ENCODE measurements at regions not wholly inside any gene's neighbourhood (a gene's known extent, or its start where the extent isn't known, plus 50 kb on each side); places are given as distances from the start of the nearest gene placed in this dataset.

DNA sequence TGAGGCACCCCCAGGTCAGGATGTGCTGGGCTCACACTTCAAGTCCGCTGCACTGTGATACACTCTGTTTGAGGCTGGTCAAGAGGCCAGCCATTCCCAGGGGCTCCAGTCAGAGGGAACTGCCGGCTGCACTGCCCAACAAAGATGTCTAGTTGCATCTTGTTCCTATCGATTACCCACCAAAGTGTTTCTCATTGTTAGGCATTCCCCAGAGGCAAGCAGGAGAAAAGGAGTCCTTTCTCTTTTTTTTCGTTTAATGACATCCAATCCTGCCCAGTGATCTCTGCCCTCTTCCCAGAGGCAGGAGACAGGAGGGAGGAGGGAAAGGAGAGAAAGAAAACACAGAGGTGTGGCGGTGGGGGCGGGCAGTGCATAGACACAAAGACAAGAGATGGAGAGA lies 150.4 kb downstream of the OMA1 start:
- CTCF ChIA-PET = no interaction called here
- TF ChIP-seq TEAD4 (IDR thresholded peaks at IDR 0.05; ENCODE audit: borderline replicate concordance, insufficient read depth) (no peak), FOXM1 (IDR thresholded peaks at IDR 0.05; ENCODE audit: low read depth) (no peak), NFIC (IDR thresholded peaks at IDR 0.05; ENCODE audit: borderline replicate concordance) (no peak), ZBTB33 (IDR thresholded peaks at IDR 0.05; ENCODE audit: borderline replicate concordance, low read depth) (no peak), RAD21 (IDR thresholded peaks at IDR 0.05; ENCODE audit: low read length) (no peak), USF2 (IDR thresholded peaks at IDR 0.05; ENCODE audit: borderline replicate concordance, low read depth, low read length) (no peak), SMC3 (IDR thresholded peaks at IDR 0.05; ENCODE audit: low read depth, low read length) (no peak), JUND (IDR thresholded peaks at IDR 0.05) (no peak), NRF1 (IDR thresholded peaks at IDR 0.05; ENCODE audit: low read depth, low read length) (no peak), ELF1 (IDR thresholded peaks at IDR 0.05) (no peak), YY1 (IDR thresholded peaks at IDR 0.05; ENCODE audit: low read depth) (no peak), RCOR1 (IDR thresholded peaks at IDR 0.05; ENCODE audit: low read length) (no peak)
- TF ChIP-seq, protein P1, sequence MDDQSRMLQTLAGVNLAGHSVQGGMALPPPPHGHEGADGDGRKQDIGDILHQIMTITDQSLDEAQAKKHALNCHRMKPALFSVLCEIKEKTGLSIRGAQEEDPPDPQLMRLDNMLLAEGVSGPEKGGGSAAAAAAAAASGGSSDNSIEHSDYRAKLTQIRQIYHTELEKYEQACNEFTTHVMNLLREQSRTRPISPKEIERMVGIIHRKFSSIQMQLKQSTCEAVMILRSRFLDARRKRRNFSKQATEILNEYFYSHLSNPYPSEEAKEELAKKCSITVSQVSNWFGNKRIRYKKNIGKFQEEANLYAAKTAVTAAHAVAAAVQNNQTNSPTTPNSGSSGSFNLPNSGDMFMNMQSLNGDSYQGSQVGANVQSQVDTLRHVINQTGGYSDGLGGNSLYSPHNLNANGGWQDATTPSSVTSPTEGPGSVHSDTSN (IDR thresholded peaks at IDR 0.05) = no peak
- TF ChIP-seq, protein P2, sequence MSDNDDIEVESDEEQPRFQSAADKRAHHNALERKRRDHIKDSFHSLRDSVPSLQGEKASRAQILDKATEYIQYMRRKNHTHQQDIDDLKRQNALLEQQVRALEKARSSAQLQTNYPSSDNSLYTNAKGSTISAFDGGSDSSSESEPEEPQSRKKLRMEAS (IDR thresholded peaks at IDR 0.05; ENCODE audit: low read depth) = no peak
- TF ChIP-seq, protein P3, sequence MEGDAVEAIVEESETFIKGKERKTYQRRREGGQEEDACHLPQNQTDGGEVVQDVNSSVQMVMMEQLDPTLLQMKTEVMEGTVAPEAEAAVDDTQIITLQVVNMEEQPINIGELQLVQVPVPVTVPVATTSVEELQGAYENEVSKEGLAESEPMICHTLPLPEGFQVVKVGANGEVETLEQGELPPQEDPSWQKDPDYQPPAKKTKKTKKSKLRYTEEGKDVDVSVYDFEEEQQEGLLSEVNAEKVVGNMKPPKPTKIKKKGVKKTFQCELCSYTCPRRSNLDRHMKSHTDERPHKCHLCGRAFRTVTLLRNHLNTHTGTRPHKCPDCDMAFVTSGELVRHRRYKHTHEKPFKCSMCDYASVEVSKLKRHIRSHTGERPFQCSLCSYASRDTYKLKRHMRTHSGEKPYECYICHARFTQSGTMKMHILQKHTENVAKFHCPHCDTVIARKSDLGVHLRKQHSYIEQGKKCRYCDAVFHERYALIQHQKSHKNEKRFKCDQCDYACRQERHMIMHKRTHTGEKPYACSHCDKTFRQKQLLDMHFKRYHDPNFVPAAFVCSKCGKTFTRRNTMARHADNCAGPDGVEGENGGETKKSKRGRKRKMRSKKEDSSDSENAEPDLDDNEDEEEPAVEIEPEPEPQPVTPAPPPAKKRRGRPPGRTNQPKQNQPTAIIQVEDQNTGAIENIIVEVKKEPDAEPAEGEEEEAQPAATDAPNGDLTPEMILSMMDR (IDR thresholded peaks at IDR 0.05) = no peak
- peaks cover 0 to 30% of the 10 kb centered on the region in 2 experiments; a peak in 3 of 4 replicates for H3K4me1 ChIP-seq (ENCODE audit: control insufficient read depth in 1 of 2, insufficient read depth in 2 of 2, low read depth in 1 of 2, low read length in 1 of 2)
- H3K27me3 ChIP-seq (ENCODE audit: insufficient read depth) = no peaks in the 10 kb centered on the region
- H3K4me2 ChIP-seq = peak overlapping the region; percentile 18
- no peaks in the 10 kb centered on the region for H3K79me2 ChIP-seq (ENCODE audit: insufficient read depth)
- H3K27ac ChIP-seq (ENCODE audit: low read depth in 2 of 2, low read length in 1 of 2) = peak overlapping the region in 1 of 2 experiments; percentile 85; a peak in 3 of 4 replicates
- H3K9ac ChIP-seq = peak overlapping the region; percentile 64; the same call in 1 of the 2 replicates
- DNase-seq = no peak
- WGBS (ENCODE audit: low lambda C conversion rate) = 73% methylated on average over 6 of the region's 6 CpGs
- H3K4me3 ChIP-seq (ENCODE audit: low read depth in 2 of 2, low read length in 1 of 2) = no peak overlapping the region
- no peaks in the 10 kb centered on the region for H4K20me1 ChIP-seq (ENCODE audit: insufficient read depth)
- H3K36me3 ChIP-seq (replicated peaks in 1 of 2; ENCODE audit: control insufficient read depth in 1 of 2, insufficient read depth in 2 of 2, low read length in 1 of 2) = no peaks in the 10 kb centered on the region
- no peaks in the 10 kb centered on the region for H3K9me3 ChIP-seq
- peak overlapping the region; percentile 77 for H2AFZ ChIP-seq (ENCODE audit: low read depth)
- H3F3A ChIP-seq (replicated peaks; ENCODE audit: insufficient read depth) = peaks cover 18% of the 10 kb centered on the region
- POLR2A ChIA-PET = no interaction called here
- no peaks in the 10 kb centered on the region for H3K9me2 ChIP-seq

Measured in SK-N-SH (cell line).